ENCODE measurements at regions not wholly inside any gene's neighbourhood (a gene's known extent, or its start where the extent isn't known, plus 50 kb on each side); places are given as distances from the start of the nearest gene placed in this dataset.

DNA sequence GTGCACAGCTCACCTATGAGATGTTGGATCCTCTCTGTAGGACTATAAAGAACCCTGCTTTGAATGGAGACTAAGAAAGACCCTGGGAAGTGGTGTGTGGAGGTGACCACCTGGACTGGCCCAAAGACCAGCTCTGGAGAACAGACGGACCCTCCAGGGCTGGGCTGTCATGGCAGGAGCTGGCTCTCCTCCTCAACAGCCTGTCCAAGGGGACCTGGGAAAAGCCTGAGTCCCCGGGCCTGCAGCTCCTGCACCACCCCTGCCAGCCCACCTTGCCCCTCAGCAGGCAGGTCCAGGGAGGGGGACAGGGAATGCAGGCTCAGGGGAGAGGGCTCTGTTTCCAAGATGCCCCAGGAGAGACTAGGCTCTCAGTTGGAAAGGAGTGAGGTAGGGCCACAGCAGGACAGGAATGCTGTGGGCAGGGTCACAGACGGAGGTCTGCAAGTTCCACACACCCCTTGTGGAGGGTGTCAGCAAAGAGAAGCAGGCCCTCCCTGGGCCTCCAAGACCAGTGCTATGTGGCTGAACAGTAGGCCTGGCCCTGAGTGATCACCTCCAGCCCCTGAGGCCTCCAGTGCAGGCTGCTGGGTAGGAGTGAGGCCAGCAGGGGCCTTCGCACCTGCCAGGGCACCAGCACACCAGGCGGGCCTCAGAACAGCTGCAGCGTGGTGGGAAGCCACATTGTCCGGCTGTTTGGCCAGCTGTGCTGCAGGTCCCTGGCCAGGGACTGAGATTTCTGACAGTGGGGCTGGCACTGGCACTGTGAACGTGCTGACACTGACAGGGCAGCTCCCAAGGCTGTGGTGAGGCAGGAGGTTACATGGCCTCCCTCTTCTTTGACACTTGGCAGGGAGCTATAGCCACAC, 86.4 kb upstream of the OTOS start:
- no peak for DNase-seq (ENCODE audit: low read depth)

- no peak for DNase-seq (ENCODE audit: low read depth)
Measured at GRCh38 chr2:240227538-240228428, 87.3 kb upstream of the OTOS start.

DNA sequence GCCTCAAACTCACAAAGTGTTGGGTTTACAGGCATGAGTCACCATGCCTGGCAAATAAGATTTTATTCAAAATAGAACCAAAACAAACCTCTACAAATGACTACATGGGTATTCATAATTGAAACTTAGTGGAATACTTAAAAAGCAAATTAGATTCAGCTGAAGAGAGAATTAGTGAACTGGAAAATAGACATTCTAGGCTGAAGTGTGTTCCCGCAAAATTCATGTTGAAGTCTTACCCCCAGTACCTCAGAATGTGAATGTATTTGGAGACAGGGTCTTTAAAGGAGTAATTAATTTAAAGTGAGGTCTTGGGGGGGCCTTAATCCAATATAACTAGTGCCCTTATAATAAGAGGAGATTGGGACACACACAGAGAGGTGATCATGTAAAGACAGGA, 88.5 kb upstream of the OTOS start:
- no peak for DNase-seq (ENCODE audit: low read depth)

- DNase-seq (ENCODE audit: low read depth) = no peak
Measured at GRCh38 chr2:240229603-240230235, 89.3 kb upstream of the OTOS start.

DNA sequence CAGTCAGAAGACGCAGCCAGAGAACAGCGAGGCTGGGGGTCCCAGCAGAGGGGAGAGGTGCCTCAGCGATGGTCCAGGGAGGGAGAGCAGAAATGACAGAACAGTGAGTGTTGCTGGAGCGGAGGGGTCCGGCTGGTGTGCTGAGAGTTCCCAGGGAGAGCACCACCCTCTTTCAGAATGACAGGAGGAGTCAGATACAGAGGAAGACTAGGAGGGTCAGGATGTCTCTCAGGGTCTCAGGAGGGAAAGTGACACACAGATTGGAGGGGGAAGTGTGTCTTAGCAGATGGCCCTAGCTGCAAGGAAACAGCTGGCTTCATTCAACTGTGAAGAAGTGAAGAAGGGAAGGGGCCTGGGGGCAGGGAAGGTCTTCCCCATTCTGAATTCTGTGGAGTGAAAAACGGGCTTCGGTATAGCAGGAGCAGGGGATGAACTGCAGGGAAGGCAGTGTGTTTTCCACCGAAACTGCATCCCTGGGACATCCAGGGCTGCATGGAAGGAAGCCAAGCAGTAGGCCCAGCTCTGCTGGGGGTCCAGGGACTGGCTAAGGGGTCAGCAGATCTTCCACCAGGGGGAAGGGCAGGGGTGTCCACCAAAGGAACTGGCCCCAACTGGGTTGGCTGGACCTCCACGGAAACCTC, 90.0 kb upstream of the OTOS start:
- no peak for DNase-seq (ENCODE audit: low read depth)

- DNase-seq (ENCODE audit: low read depth) = no peak
Measured at GRCh38 chr2:240231838-240232244, 91.4 kb upstream of the OTOS start.

- no peak for DNase-seq (ENCODE audit: low read depth)
Measured at GRCh38 chr2:240232264-240232915, 91.9 kb upstream of the OTOS start.

GRCh38 chr2:240232961-240233884, 92.8 kb upstream of the OTOS start:
- DNase-seq (ENCODE audit: low read depth) = peak; percentile 54

GRCh38 chr2:240233885-240234502, 93.5 kb upstream of the OTOS start:
- DNase-seq (ENCODE audit: low read depth) = no peak

DNA sequence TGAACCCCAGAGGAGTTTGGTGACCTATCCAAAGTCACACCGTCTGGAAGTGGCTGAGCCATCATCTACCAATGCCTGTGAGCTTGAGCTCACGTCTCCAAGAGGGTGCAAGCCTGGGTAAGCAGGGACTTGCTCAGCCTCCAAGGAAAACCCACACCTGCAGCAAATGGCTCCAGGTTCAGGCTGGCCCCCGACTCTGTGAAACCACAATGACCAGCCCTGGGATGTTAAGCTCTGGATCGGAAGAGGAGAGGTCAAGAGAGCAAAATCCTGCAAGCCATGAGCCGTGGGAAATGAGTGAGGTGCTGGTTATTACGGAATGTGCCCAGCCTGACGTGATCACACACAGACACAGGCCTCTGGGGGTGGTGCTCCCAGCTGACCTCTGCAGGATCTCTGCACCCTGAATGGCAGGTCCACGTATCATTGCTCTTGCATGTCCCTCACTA, 94.1 kb upstream of the OTOS start:
- DNase-seq (ENCODE audit: low read depth) = no peak

- no peak for DNase-seq (ENCODE audit: low read depth)
Measured at GRCh38 chr2:240235149-240235803, 94.8 kb upstream of the OTOS start.

- no peak for DNase-seq (ENCODE audit: low read depth)
Measured at GRCh38 chr2:240235811-240236210, 95.4 kb upstream of the OTOS start.

- no peak for DNase-seq (ENCODE audit: low read depth)
Measured at GRCh38 chr2:240236217-240237111, 96.0 kb upstream of the OTOS start.

- DNase-seq (ENCODE audit: low read depth) = peak; percentile 54
Measured at GRCh38 chr2:240237609-240238174, 97.2 kb upstream of the OTOS start.

GRCh38 chr2:240238201-240238600, 97.7 kb upstream of the OTOS start:
- no peak for DNase-seq (ENCODE audit: low read depth)

DNA sequence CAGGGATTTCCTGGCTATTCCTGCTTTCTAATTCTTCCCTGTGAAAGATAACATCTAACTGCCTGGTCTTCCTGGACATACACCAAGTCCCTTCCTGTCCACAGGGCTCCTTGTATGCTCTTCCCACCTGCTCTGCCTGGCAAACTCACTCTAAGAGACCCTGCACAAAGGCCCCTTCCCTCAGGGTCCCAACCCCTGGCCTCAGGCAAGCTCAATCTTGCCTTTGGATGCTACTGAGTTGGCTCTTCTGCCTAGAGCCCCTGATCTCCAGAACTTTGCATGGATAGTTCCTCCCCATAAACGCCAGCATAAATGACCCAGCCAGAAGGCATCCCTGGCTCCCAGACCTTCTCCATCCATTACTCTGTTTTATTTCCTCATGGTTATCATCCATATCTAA, 98.3 kb upstream of the OTOS start:
- DNase-seq (ENCODE audit: low read depth) = no peak

GRCh38 chr2:240239325-240239724, 98.9 kb upstream of the OTOS start:
- no peak for DNase-seq (ENCODE audit: low read depth)
